GM12878 (cell line): ENCODE measurements at regions not wholly inside any gene's neighbourhood (a gene's known extent, or its start where the extent isn't known, plus 50 kb on each side); places are given as distances from the start of the nearest gene placed in this dataset.

Experiments
- ATAC-seq: fragments of 200-7000 bp; cut with Tn5 transposase; 3 replicates; pipeline ENCODE4 v1.9.1; 2020; ENCODE audit warnings: mild to moderate bottlenecking, moderate library complexity
- BruUV-seq: library from RNA; stranded (reverse); fragments of 400-500 nt; replicated peaks from 2 replicates; lab custom pipeline; 2021; lab: Mats Ljungman, UMichigan
- CTCF ChIA-PET: fragments of 300-600 bp; sonication (Branson Sonifier 250); formaldehyde crosslinking; extraction: SDS; loops from one replicate; lab custom pipeline; 2021; ENCODE audit warnings: inconsistent platforms; lab: Yijun Ruan, JAX
- POLR2A ChIA-PET: fragments of 350-600 bp; formaldehyde crosslinking; extraction: SDS; loops from one replicate; lab custom pipeline; 2021; ENCODE audit warnings: inconsistent platforms; lab: Charles Lee
- RAD21 ChIA-PET: fragments of 300-600 bp; sonication (Branson Sonifier 250); formaldehyde crosslinking; loops from one replicate; lab custom pipeline; 2023; ENCODE audit warnings: antibody characterized with exemption; ENCODE audit not compliant: unreplicated experiment; lab: Charles Lee
- SMC1A ChIA-PET: fragments of 300-600 bp; sonication (Branson Sonifier 250); formaldehyde crosslinking; loops from one replicate; lab custom pipeline; 2023; ENCODE audit not compliant: unreplicated experiment, uncharacterized antibody; lab: Charles Lee
- DNase-seq: peaks from one replicate; pipeline ENCODE4 v3.0.0-alpha.2; 2011; ENCODE audit warnings: low read depth, low spot score
- FAIRE-seq: peaks from 3 replicates; lab custom pipeline; 2011; peaks lifted over from hg19 to GRCh38; lab: Jason Lieb, UNC
- H2AFZ ChIP-seq: 2 replicates; pipeline ENCODE4 v1.6.0; 2011; ENCODE audit warnings: low read depth, low read length, control low read depth; ENCODE audit not compliant: control insufficient read depth
- H3K27ac ChIP-seq: 2 replicates; pipeline ENCODE4 v1.5.1; 2011; ENCODE audit warnings: control low read depth; ENCODE audit not compliant: control insufficient read depth, insufficient read depth
- H3K27me3 ChIP-seq, 2 experiments: replicated peaks in 1 of 2; 2 replicates each; pipeline versions ENCODE4 v1.6.0 to v1.6.1; 2011; ENCODE audit warnings: low read length in 1 of 2; ENCODE audit not compliant: control insufficient read depth in 2 of 2, insufficient read depth in 2 of 2
- H3K36me3 ChIP-seq, 2 experiments: 2 replicates each; pipeline ENCODE4 v1.5.1; 2011; ENCODE audit warnings: low read length in 1 of 2; ENCODE audit not compliant: control insufficient read depth in 2 of 2, insufficient read depth in 2 of 2
- H3K4me1 ChIP-seq: 2 replicates; pipeline ENCODE4 v1.6.1; 2011; ENCODE audit warnings: mild to moderate bottlenecking, low read length, moderate library complexity, mixed read lengths; ENCODE audit not compliant: control insufficient read depth, insufficient read depth
- H3K4me2 ChIP-seq: 2 replicates; pipeline ENCODE4 v1.6.0; 2011; ENCODE audit warnings: control low read depth; ENCODE audit not compliant: control insufficient read depth, insufficient read depth
- H3K4me3 ChIP-seq: fragments of 200-600 bp; sonication (generic); 2 replicates; pipeline ENCODE4 v1.5.1; 2016
- H3K79me2 ChIP-seq: 2 replicates; pipeline ENCODE4 v1.6.0; 2011; ENCODE audit warnings: low read length; ENCODE audit not compliant: control insufficient read depth, insufficient read depth
- H3K9ac ChIP-seq: 2 replicates; pipeline ENCODE4 v1.8.0; 2011; ENCODE audit warnings: low read length, control low read depth, mixed read lengths; ENCODE audit not compliant: control insufficient read depth, insufficient read depth
- H3K9me3 ChIP-seq: replicated peaks from 3 replicates; pipeline ENCODE4 v1.5.1; 2011; ENCODE audit warnings: mild to moderate bottlenecking, low read length; ENCODE audit not compliant: control insufficient read depth, insufficient read depth
- H4K20me1 ChIP-seq: 2 replicates; pipeline ENCODE4 v1.6.0; 2011; ENCODE audit not compliant: control insufficient read depth, insufficient read depth
- HSF1 ChIP-seq: fragments of 150-350 bp; IDR thresholded peaks from 2 replicates; pipeline ENCODE4 v1.6.1; 2014; ENCODE audit warnings: mild to moderate bottlenecking, low read depth, low read length
- IKZF1 ChIP-seq: fragments of 450-650 bp; conservative IDR thresholded peaks from 2 replicates; pipeline ENCODE4 v1.6.1; 2017; ENCODE audit warnings: antibody characterized with exemption, mild to moderate bottlenecking
- JUND ChIP-seq: IDR thresholded peaks from 2 replicates; pipeline ENCODE4 v1.6.1; 2012; ENCODE audit warnings: low read depth, mild to moderate bottlenecking, low read length, improper control_type of control experiment, moderate library complexity
- MTA2 ChIP-seq: fragments of 450-650 bp; IDR thresholded peaks from 2 replicates; pipeline ENCODE4 v1.6.1; 2016; ENCODE audit warnings: low read depth, mild to moderate bottlenecking, moderate library complexity
- RAD21 ChIP-seq: IDR thresholded peaks from 2 replicates; pipeline ENCODE4 v1.6.1; 2011; ENCODE audit warnings: mild to moderate bottlenecking, low read depth, low read length, moderate library complexity; ENCODE audit not compliant: insufficient read depth
- SMAD1 ChIP-seq: fragments of 450-650 bp; IDR thresholded peaks from 2 replicates; pipeline ENCODE4 v1.6.1; 2018; ENCODE audit warnings: mild to moderate bottlenecking, low read depth; ENCODE audit not compliant: partially characterized antibody
- SPI1 ChIP-seq: IDR thresholded peaks from 2 replicates; pipeline ENCODE4 v1.6.1; 2011; ENCODE audit warnings: low read depth, mild to moderate bottlenecking, low read length, moderate library complexity, borderline replicate concordance; ENCODE audit not compliant: insufficient read depth
- ZNF207 ChIP-seq: fragments of 450-650 bp; IDR thresholded peaks from 2 replicates; pipeline ENCODE4 v1.6.1; 2014; ENCODE audit warnings: antibody characterized with exemption, mild to moderate bottlenecking, borderline replicate concordance
- ZNF24 ChIP-seq: fragments of 450-650 bp; IDR thresholded peaks from 2 replicates; pipeline ENCODE4 v1.6.1; 2017; ENCODE audit warnings: antibody characterized with exemption, mild to moderate bottlenecking
- ZNF274 ChIP-seq: IDR thresholded peaks from one replicate; pipeline ENCODE4 v1.8.0; 2011; ENCODE audit not compliant: insufficient read length, insufficient read depth
- WGBS: methylation state at CpG from one replicate; pipeline ENCODE4 v1.1.6; 2016; ENCODE audit warnings: low lambda C conversion rate; ENCODE audit not compliant: insufficient replicate concordance, insufficient coverage; ENCODE audit errors: missing lambda C conversion rate; 5-methylcytosine and 5-hydroxymethylcytosine counted together
- in situ Hi-C: fragments of 300-500 bp; cut with MboI; formaldehyde crosslinking; loops from 9 replicates; pipeline ENCODE4 v1.14.3; 2018; ENCODE audit warnings: mixed read lengths
- intact Hi-C: fragments of 100-400 bp; cut with micrococcal nuclease; formaldehyde crosslinking; loops from one replicate; pipeline ENCODE4 v1.14.2; 2022; ENCODE audit not compliant: unreplicated experiment

- CTCF ChIA-PET = interaction anchor here (1.3 kb wide), 1 partner anchor 36 kb away, joined by 5 read pairs; no protein-coding TSS in a partner anchor
- no peaks in the 10 kb centered on the region for H3K36me3 ChIP-seq
- H3K4me1 ChIP-seq = no peaks in the 10 kb centered on the region
- no peaks in the 10 kb centered on the region for H4K20me1 ChIP-seq
- no peak for TF ChIP-seq RAD21
- 0 out of 2 replicates have a peak, but pooled peaks have one; percentile 22 for TF ChIP-seq IKZF1
- 0 out of 2 replicates have a peak, but pooled peaks have one; percentile 30 for TF ChIP-seq MTA2
- H3K27me3 ChIP-seq = no peaks in the 10 kb centered on the region; a peak in 1 of 4 replicates
- H3K4me3 ChIP-seq = no peak overlapping the region
- ATAC-seq = no peak
- no peaks in the 10 kb centered on the region for H3K9me3 ChIP-seq
- DNase-seq = no peak
- WGBS = 1% methylated on average over 4 of the region's 4 CpGs
- no peak overlapping the region for H3K27ac ChIP-seq
- H2AFZ ChIP-seq = no peak overlapping the region
- H3K4me2 ChIP-seq = no peak overlapping the region
- in situ Hi-C loops (no loop called here), intact Hi-C loops (no loop called here)
- FAIRE-seq = no peak
- SMC1A ChIA-PET = interaction anchor here (1.5 kb wide), 1 partner anchor 10 kb away, joined by 6 read pairs; no protein-coding TSS in a partner anchor
- no TSS peak for BruUV-seq
- POLR2A ChIA-PET = no interaction called here
- H3K79me2 ChIP-seq = no peaks in the 10 kb centered on the region
- RAD21 ChIA-PET = interaction anchor here (1.0 kb wide), 1 partner anchor 36 kb away, joined by 4 read pairs; no protein-coding TSS in a partner anchor
- H3K9ac ChIP-seq = no peak overlapping the region
Observed at GRCh38 chr13:52931539-52932431, 83.3 kb upstream of the PCDH8 start.

DNA sequence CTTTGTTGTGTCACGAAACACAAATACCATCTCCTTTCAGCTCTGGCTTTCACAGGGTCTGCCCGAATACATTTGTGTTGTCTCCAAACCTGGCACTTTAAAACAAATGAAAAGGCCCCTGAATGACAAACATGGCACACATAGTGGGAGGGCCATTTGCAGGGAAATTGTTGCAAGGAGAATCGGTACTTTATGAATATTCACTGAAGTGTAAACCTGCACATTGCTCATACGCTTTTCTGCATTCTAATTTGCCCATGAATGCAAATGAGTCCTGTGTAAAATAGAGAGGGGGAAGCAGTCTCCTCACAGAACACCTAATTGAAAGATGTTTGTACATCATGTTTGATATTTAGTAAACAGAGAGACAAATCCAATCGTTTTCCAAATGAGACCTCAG lies 82.7 kb upstream of the PCDH8 start:
- ATAC-seq = no peak
- H3K36me3 ChIP-seq = no peaks in the 10 kb centered on the region
- 15% methylated on average over 5 of the region's 5 CpGs for WGBS
- H3K27ac ChIP-seq = no peak overlapping the region
- no peaks in the 10 kb centered on the region for H3K9me3 ChIP-seq
- no peaks in the 10 kb centered on the region; a peak in 1 of 4 replicates for H3K27me3 ChIP-seq
- no peaks in the 10 kb centered on the region for H4K20me1 ChIP-seq
- no peak overlapping the region for H2AFZ ChIP-seq
- DNase-seq = no peak
- FAIRE-seq = no peak
- in situ Hi-C loops = no loop called here
- no peak overlapping the region for H3K4me2 ChIP-seq
- H3K79me2 ChIP-seq = no peaks in the 10 kb centered on the region
- ChIA-PET RAD21 (no interaction called here), POLR2A (no interaction called here), CTCF (interaction anchor here (0.9 to 1.3 kb wide), 2 partner anchors 37 kb away, joined by 3 to 5 read pairs; no protein-coding TSS in a partner anchor), SMC1A (interaction anchor here (0.9 to 1.5 kb wide), 3 partner anchors 10 to 67 kb away, joined by 3 to 6 read pairs (median 3); no protein-coding TSS in a partner anchor)
- H3K9ac ChIP-seq = no peak overlapping the region
- no peak overlapping the region for H3K4me3 ChIP-seq
- intact Hi-C loops = no loop called here
- TF ChIP-seq ZNF207 (no peak), ZNF24 (no peak), ZNF274 (no peak), JUND (no peak), HSF1 (no peak), SPI1 (no peak), SMAD1 (no peak)
- H3K4me1 ChIP-seq = no peaks in the 10 kb centered on the region
- no TSS peak for BruUV-seq
